Gastroesophageal sphincter (tissue), 4 donors: ENCODE measurements at regions not wholly inside any gene's neighbourhood (a gene's known extent, or its start where the extent isn't known, plus 50 kb on each side); places are given as distances from the start of the nearest gene placed in this dataset.

Source experiments
- ATAC-seq: fragments of 150-250 bp; one replicate; pipeline ENCODE4 v1.9.1; 2016; ENCODE audit warnings: mild to moderate bottlenecking, moderate library complexity
- H3K27ac ChIP-seq, 4 donors: fragments of 200-600 bp; sonication (generic) in 3 of 4; 1 replicate in 3 of 4; 2 replicates in 1 of 4; pipeline ENCODE4 v1.5.1; 2016 to 2019
- H3K27me3 ChIP-seq: fragments of 200-600 bp; sonication (generic); one replicate; pipeline ENCODE4 v1.5.1; 2019
- H3K36me3 ChIP-seq, 2 donors: fragments of 200-600 bp; sonication (generic); one replicate each; pipeline ENCODE4 v1.5.1; 2019; ENCODE audit warnings: control low read depth in 1 of 2
- H3K4me1 ChIP-seq, 3 donors: fragments of 200-600 bp; sonication (generic); 1 replicate in 2 of 3; 2 replicates in 1 of 3; pipeline ENCODE4 v1.5.1; 2016 to 2019; ENCODE audit warnings: control low read depth in 2 of 3
- H3K4me3 ChIP-seq, 2 donors: fragments of 200-600 bp; sonication (generic); one replicate each; pipeline ENCODE4 v1.5.1; 2019; ENCODE audit warnings: mild to moderate bottlenecking in 1 of 2, moderate library complexity in 1 of 2
- H3K9me3 ChIP-seq, 3 donors: fragments of 200-600 bp; sonication (generic); one replicate each; pipeline ENCODE4 v1.5.1; 2017 to 2019; ENCODE audit warnings: control low read depth in 2 of 3
- EP300 ChIP-seq: sonication (generic); formaldehyde crosslinking; IDR thresholded peaks from one replicate; pipeline ENCODE4 v1.6.1; 2017; ENCODE audit warnings: antibody characterized with exemption, mild to moderate bottlenecking
- POLR2A ChIP-seq, 2 donors: fragments of 450-650 bp; IDR thresholded peaks; one replicate each; pipeline ENCODE4 v1.6.1; 2017; ENCODE audit warnings: antibody characterized with exemption in 2 of 2, mild to moderate bottlenecking in 2 of 2, moderate library complexity in 1 of 2
- POLR2AphosphoS5 ChIP-seq: sonication (generic); formaldehyde crosslinking; IDR thresholded peaks from one replicate; pipeline ENCODE4 v1.6.1; 2017; ENCODE audit warnings: antibody characterized with exemption
- WGBS, 2 donors: methylation state at CpG; one replicate each; pipeline ENCODE4 v1.1.5; 2018; ENCODE audit warnings: low coverage in 1 of 2; 5-methylcytosine and 5-hydroxymethylcytosine counted together
- TF ChIP-seq, protein P1 (sequence below), 4 experiments: fragments of 200-600 bp in 2 of 4; fragments of 450-650 bp in 2 of 4; sonication (generic) in 1 of 4; IDR thresholded peaks; one replicate each; pipeline ENCODE4 v1.5.1; 2017 to 2019; ENCODE audit warnings: antibody characterized with exemption in 4 of 4, mild to moderate bottlenecking in 2 of 4, moderate library complexity in 2 of 4

DNA sequence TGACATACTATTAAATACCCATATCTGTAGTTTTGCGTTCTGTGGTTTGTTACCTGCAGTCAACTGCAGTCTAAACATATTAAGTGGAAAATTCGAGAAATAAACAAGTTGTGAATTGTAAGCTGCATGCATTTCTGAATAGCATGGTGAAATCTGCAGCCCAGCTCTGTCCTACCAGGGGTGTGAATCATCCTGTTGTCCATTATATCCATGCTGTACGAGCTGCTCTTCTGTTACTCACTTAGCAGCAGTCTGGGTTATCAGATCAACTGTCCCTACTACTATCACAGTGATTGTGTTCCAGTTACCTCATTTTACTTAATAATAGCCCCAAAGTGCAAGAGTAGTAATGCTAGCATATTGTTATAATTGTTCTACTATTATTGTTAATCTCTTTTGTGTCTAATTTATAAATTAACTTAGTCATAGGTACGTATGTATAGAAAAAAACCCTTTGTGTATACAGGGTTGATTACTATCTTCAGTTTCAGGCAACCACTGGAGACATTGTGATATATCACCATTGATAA lies 173.7 kb upstream of the FAT4 start:
- no peak overlapping the region for H3K27ac ChIP-seq
- no peaks in the 10 kb centered on the region for H3K36me3 ChIP-seq
- no peak overlapping the region for H3K4me3 ChIP-seq
- no peaks in the 10 kb centered on the region for H3K4me1 ChIP-seq
- no peak for ATAC-seq
- no peaks in the 10 kb centered on the region for H3K9me3 ChIP-seq
- TF ChIP-seq, protein P1, sequence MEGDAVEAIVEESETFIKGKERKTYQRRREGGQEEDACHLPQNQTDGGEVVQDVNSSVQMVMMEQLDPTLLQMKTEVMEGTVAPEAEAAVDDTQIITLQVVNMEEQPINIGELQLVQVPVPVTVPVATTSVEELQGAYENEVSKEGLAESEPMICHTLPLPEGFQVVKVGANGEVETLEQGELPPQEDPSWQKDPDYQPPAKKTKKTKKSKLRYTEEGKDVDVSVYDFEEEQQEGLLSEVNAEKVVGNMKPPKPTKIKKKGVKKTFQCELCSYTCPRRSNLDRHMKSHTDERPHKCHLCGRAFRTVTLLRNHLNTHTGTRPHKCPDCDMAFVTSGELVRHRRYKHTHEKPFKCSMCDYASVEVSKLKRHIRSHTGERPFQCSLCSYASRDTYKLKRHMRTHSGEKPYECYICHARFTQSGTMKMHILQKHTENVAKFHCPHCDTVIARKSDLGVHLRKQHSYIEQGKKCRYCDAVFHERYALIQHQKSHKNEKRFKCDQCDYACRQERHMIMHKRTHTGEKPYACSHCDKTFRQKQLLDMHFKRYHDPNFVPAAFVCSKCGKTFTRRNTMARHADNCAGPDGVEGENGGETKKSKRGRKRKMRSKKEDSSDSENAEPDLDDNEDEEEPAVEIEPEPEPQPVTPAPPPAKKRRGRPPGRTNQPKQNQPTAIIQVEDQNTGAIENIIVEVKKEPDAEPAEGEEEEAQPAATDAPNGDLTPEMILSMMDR (IDR thresholded peaks at IDR 0.05) = no peak
- TF ChIP-seq EP300 (no peak), POLR2AphosphoS5 (no peak), POLR2A (IDR thresholded peaks at IDR 0.05) (no peak)
- 69 to 79% methylated on average over 3 to 4 of the region's 4 CpGs for WGBS, 2 donors
- no peaks in the 10 kb centered on the region for H3K27me3 ChIP-seq

DNA sequence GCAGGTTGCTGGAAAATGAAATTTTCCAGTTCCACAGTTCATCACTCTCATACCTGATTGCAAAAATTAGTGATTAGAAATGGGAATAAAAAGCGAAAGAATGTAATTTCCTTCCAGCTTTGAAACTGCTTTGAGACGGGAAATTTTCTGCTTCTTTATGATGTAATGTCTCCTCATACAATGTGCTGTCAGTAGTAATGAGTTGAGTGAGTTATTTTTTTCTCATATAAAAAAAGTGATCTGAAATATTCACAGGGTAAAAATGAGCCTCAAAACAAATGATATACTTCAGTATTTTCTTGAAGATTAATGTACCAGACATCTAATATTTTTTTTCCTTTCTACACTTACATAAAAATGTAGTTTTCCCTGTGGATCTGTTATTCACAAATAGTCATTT lies 179.1 kb upstream of the FAT4 start:
- ATAC-seq = no peak
- WGBS, 2 donors = 32 to 51% methylated on average over 2 of the region's 2 CpGs
- TF ChIP-seq POLR2AphosphoS5 (no peak), POLR2A (IDR thresholded peaks at IDR 0.05) (no peak), EP300 (no peak)
- TF ChIP-seq, protein P1 (IDR thresholded peaks at IDR 0.05) = no peak
- Histone ChIP-seq H3K4me3 (no peak overlapping the region), H3K27me3 (no peaks in the 10 kb centered on the region), H3K27ac (no peak overlapping the region), H3K4me1 (no peaks in the 10 kb centered on the region), H3K36me3 (no peaks in the 10 kb centered on the region), H3K9me3 (no peaks in the 10 kb centered on the region)

DNA sequence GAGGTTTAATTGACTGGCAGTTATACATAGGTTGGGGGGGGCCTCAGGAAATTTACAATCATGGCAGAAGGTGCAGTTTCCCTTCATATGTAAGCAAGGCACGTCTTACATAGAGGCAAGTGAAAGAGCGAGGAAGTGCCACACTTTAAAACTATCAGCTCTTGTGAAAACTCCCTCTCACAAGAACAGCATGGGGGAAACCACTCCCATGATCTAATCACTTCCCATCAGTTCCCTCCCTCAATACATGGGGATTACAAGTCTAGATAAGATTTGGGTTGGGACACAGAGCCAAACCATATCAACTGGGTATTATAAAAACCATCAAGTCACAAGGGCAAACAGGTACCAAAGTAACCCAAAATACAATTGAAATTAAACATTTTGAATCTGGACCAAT lies 182.0 kb upstream of the FAT4 start:
- Histone ChIP-seq H3K4me1 (no peaks in the 10 kb centered on the region), H3K36me3 (no peaks in the 10 kb centered on the region), H3K4me3 (no peak overlapping the region), H3K27ac (no peak overlapping the region), H3K27me3 (no peaks in the 10 kb centered on the region), H3K9me3 (no peaks in the 10 kb centered on the region)
- ATAC-seq = no peak
- TF ChIP-seq POLR2AphosphoS5 = no peak
- TF ChIP-seq POLR2A (IDR thresholded peaks at IDR 0.05) = no peak
- TF ChIP-seq, protein P1 (IDR thresholded peaks at IDR 0.05) = no peak
- TF ChIP-seq EP300 = no peak
- 72% methylated on average over 2 of the region's 2 CpGs; no CpG with 5 or more reads in 1 of the 2 donors for WGBS, 2 donors

DNA sequence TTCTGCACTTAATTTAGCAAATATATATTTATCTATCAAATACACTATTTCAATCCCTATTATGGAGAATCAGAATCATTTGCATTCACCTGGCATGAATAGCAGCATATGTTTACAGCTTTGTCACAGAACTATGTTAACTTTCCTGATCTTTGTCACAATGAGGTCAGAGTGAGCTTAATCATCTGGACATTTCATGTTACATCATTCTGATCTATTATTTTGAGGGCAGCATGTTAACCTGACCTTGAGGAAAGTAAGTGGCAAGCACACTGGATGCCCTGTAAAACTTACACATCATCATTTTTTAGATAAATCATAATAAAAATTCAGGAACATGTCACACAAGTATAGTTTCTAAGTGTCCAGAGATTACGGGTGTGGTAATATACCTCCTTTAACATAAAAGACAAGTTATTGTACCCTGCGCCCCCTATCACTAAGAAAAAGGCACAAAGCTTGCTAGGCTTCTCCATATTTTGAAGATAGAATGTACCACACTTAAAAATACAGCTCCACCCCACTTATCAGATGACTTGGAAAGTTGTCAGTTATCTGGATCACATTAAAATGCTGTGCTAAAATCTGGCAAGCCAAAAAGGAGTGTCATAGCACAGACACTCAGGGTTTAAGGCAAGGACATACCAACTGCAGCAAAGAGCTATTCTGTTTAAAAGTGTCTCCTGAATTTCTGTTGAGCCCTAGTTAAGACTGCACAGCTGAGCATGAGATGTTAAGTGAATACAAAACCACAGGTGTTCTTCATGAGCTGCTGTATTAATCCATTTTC lies 182.7 kb upstream of the FAT4 start:
- H3K27me3 ChIP-seq = no peaks in the 10 kb centered on the region
- no peaks in the 10 kb centered on the region for H3K36me3 ChIP-seq
- WGBS, 2 donors = 80 to 82% methylated on average over 2 of the region's 2 CpGs
- H3K27ac ChIP-seq = no peak overlapping the region
- TF ChIP-seq, protein P1 (IDR thresholded peaks at IDR 0.05) = no peak
- TF ChIP-seq POLR2AphosphoS5 (no peak), EP300 (no peak), POLR2A (IDR thresholded peaks at IDR 0.05) (no peak)
- ATAC-seq = no peak
- no peaks in the 10 kb centered on the region for H3K4me1 ChIP-seq
- H3K4me3 ChIP-seq = no peak overlapping the region
- no peaks in the 10 kb centered on the region for H3K9me3 ChIP-seq

DNA sequence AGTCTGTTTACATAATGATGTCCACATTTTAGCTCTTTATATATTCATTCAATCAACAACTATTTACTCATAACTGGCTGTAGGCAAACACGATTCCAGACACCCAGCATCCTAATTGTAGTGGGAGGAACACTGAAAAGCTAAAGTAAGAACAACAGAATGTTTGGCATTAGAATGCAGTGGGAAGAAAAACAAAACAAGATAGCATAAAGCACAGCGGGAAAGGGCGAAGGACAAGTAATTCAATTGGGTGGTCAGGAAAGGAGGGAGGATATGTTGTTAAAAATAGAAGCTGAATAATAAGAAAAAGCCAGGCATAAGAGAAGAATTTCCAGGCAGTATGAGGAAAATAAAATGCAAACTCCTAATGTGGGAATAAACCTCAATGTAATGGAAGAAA lies 189.5 kb upstream of the FAT4 start:
- Histone ChIP-seq H3K27ac (no peak overlapping the region), H3K36me3 (no peaks in the 10 kb centered on the region), H3K4me3 (no peak overlapping the region), H3K4me1 (no peaks in the 10 kb centered on the region), H3K27me3 (no peaks in the 10 kb centered on the region), H3K9me3 (no peaks in the 10 kb centered on the region)
- WGBS, 2 donors = 37 to 84% methylated on average over 3 of the region's 3 CpGs
- no peak for TF ChIP-seq POLR2AphosphoS5
- no peak for TF ChIP-seq EP300
- no peak for ATAC-seq
